ENCODE measurements at regions not wholly inside any gene's neighbourhood (a gene's known extent, or its start where the extent isn't known, plus 50 kb on each side); places are given as distances from the start of the nearest gene placed in this dataset.

- Histone ChIP-seq H3K27ac (ENCODE audit: low read depth in 2 of 2, low read length in 2 of 2) (no peak overlapping the region), H3K4me3 (ENCODE audit: low read length in 3 of 3) (no peak overlapping the region), H3K9ac (ENCODE audit: low read length in 3 of 3) (no peak overlapping the region), H3K4me1 (ENCODE audit: control insufficient read depth in 2 of 3, insufficient read depth in 2 of 3, low read depth in 1 of 3, low read length in 3 of 3) (no peaks in the 10 kb centered on the region), H3K36me3 (ENCODE audit: control insufficient read depth in 2 of 3, insufficient read depth in 3 of 3, low read length in 3 of 3) (no peaks in the 10 kb centered on the region), H3K27me3 (ENCODE audit: control insufficient read depth, insufficient read depth, low read length) (no peaks in the 10 kb centered on the region), H3K9me3 (ENCODE audit: control insufficient read depth in 2 of 3, insufficient read depth in 1 of 3, low read length in 3 of 3) (no peaks in the 10 kb centered on the region)
- no peak for TF ChIP-seq CTCF (IDR thresholded peaks at IDR 0.05; ENCODE audit: borderline replicate concordance, extremely low read depth, insufficient read depth)
- intact Hi-C loops (cut with DNase I) = no loop called here
- FAIRE-seq (no peak), DNase-seq (no peak)
Measured at GRCh38 chr5:107228226-107228625, 442.5 kb downstream of the EFNA5 start.

- TF ChIP-seq CTCF (IDR thresholded peaks at IDR 0.05; ENCODE audit: borderline replicate concordance, extremely low read depth, insufficient read depth) = no peak
- intact Hi-C loops (cut with DNase I) = no loop called here
- Histone ChIP-seq H3K27ac (ENCODE audit: low read depth in 2 of 2, low read length in 2 of 2) (no peak overlapping the region), H3K27me3 (ENCODE audit: control insufficient read depth, insufficient read depth, low read length) (no peaks in the 10 kb centered on the region), H3K9me3 (ENCODE audit: control insufficient read depth in 2 of 3, insufficient read depth in 1 of 3, low read length in 3 of 3) (no peaks in the 10 kb centered on the region), H3K4me1 (ENCODE audit: control insufficient read depth in 2 of 3, insufficient read depth in 2 of 3, low read depth in 1 of 3, low read length in 3 of 3) (no peaks in the 10 kb centered on the region), H3K4me3 (ENCODE audit: low read length in 3 of 3) (no peak overlapping the region), H3K36me3 (ENCODE audit: control insufficient read depth in 2 of 3, insufficient read depth in 3 of 3, low read length in 3 of 3) (no peaks in the 10 kb centered on the region), H3K9ac (ENCODE audit: low read length in 3 of 3) (no peak overlapping the region)
- no peak for DNase-seq
- no peak for FAIRE-seq
Measured at GRCh38 chr5:107224272-107224671, 446.5 kb downstream of the EFNA5 start.

- no peak overlapping the region for H3K27ac ChIP-seq (ENCODE audit: low read depth in 2 of 2, low read length in 2 of 2)
- H3K9me3 ChIP-seq (ENCODE audit: control insufficient read depth in 2 of 3, insufficient read depth in 1 of 3, low read length in 3 of 3) = no peaks in the 10 kb centered on the region
- no peak for FAIRE-seq
- no peak for DNase-seq
- no peak for TF ChIP-seq CTCF (IDR thresholded peaks at IDR 0.05; ENCODE audit: borderline replicate concordance, extremely low read depth, insufficient read depth)
- no peaks in the 10 kb centered on the region for H3K27me3 ChIP-seq (ENCODE audit: control insufficient read depth, insufficient read depth, low read length)
- no peak overlapping the region for H3K9ac ChIP-seq (ENCODE audit: low read length in 3 of 3)
- H3K4me1 ChIP-seq (ENCODE audit: control insufficient read depth in 2 of 3, insufficient read depth in 2 of 3, low read depth in 1 of 3, low read length in 3 of 3) = no peaks in the 10 kb centered on the region
- H3K4me3 ChIP-seq (ENCODE audit: low read length in 3 of 3) = no peak overlapping the region
- no peaks in the 10 kb centered on the region for H3K36me3 ChIP-seq (ENCODE audit: control insufficient read depth in 2 of 3, insufficient read depth in 3 of 3, low read length in 3 of 3)
- intact Hi-C loops (cut with DNase I) = no loop called here
Measured at GRCh38 chr5:107223066-107223465, 447.7 kb downstream of the EFNA5 start.

GRCh38 chr5:107219993-107220392, 450.7 kb downstream of the EFNA5 start:
- Histone ChIP-seq H3K9me3 (ENCODE audit: control insufficient read depth in 2 of 3, insufficient read depth in 1 of 3, low read length in 3 of 3) (no peaks in the 10 kb centered on the region), H3K4me1 (ENCODE audit: control insufficient read depth in 2 of 3, insufficient read depth in 2 of 3, low read depth in 1 of 3, low read length in 3 of 3) (no peaks in the 10 kb centered on the region), H3K4me3 (ENCODE audit: low read length in 3 of 3) (no peak overlapping the region), H3K36me3 (ENCODE audit: control insufficient read depth in 2 of 3, insufficient read depth in 3 of 3, low read length in 3 of 3) (no peaks in the 10 kb centered on the region), H3K27ac (ENCODE audit: low read depth in 2 of 2, low read length in 2 of 2) (no peak overlapping the region), H3K27me3 (ENCODE audit: control insufficient read depth, insufficient read depth, low read length) (no peaks in the 10 kb centered on the region), H3K9ac (ENCODE audit: low read length in 3 of 3) (no peak overlapping the region)
- no peak for FAIRE-seq
- no peak for TF ChIP-seq CTCF (IDR thresholded peaks at IDR 0.05; ENCODE audit: borderline replicate concordance, extremely low read depth, insufficient read depth)
- intact Hi-C loops (cut with DNase I) = no loop called here
- DNase-seq = no peak
